GM03348 (cell line): ENCODE measurements at regions not wholly inside any gene's neighbourhood (a gene's known extent, or its start where the extent isn't known, plus 50 kb on each side); places are given as distances from the start of the nearest gene placed in this dataset.
"Not testable (repeated sequence)": the region's sequence is repeated elsewhere in the genome, so short reads cannot be mapped to it uniquely, and the experiment has no call there.

Experiments
- DNase-seq: peaks from one replicate; pipeline ENCODE4 v3.0.0; 2012; ENCODE audit warnings: low spot score

GRCh38 chr12:66775871-66776270 is 97.0 kb upstream of the GRIP1 start:
- DNase-seq = no peak

- DNase-seq = no peak
Measured at GRCh38 chr12:66776974-66777373, 98.1 kb upstream of the GRIP1 start.

DNA sequence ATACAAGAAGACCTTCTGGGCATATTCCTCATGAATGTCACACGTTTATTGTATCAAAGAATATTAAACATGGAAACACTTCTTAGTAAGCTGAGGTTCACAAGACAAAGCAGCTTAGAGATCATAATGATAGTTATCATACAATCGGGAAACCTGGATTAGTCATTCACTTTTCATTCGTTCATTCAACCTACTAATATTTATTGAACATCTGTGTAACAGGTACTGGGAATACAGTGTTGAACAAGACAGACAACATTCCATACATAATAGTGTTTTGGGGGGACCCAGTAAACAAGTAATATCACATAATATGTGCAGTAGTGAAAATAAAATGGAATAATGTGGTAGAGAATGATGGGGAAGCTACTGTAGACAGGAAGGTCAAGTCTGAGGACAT is 100.6 kb upstream of the GRIP1 start:
- no peak for DNase-seq

DNA sequence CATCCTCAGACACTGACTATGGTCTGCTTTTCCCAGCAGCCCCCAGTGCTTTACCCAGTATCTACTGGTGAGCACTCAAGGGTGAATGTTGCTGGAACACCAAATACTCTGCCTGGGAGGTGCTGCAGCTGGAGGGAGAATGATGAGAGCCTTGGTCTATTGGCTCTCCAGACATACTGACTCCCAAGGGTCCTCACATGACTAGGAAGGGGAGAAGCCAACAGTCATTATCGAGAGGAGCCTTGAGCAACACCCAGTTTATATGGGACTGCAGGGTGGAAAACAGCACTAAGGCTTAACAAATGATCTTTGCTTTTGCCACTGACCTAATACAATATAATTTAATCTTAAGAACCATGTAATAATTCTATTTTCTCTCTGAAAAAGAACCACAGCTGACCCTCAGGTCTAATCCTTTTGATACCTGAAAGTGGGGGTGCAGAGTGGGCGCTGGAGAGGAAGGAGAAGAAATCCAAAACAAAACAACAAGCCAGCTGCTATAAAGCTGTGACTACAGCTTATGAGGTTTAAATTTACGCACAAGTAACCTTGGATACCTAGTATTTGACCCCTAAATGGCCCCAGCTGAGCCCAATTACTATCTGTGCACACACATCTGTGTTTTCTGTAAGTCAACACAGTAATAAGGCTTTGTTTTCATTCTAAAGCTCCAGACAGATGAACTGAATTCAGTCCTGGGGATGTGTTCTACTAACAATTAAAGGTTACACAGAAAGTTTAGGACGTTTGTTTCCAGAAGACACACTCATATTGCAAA is 107.8 kb upstream of the GRIP1 start:
- no peak for DNase-seq

- DNase-seq = no peak
Measured at GRCh38 chr12:66799551-66799950, 120.7 kb upstream of the GRIP1 start.

- DNase-seq = no peak
Measured at GRCh38 chr12:66800046-66800445, 121.2 kb upstream of the GRIP1 start.

- no peak for DNase-seq
Measured at GRCh38 chr12:66803930-66804329, 125.1 kb upstream of the GRIP1 start.

DNA sequence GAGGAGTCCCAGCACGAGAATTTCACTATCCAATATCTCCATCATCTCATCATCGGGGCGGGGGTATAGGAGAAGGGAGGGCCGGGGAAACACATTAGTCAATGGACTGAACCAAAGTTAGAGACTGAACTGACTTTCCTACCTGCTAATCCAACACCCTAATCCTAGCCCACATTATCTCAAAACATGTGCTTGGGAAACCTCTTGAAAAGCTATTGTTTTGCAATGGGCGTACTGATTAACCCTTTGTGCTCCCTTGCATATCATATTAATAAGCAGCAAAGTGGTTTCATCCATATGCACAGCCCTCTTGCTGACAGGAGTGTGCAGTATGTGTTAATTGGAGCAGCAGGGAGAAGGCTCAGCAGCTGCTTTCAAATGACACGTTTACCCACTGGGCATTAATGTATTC is 125.7 kb upstream of the GRIP1 start:
- DNase-seq = no peak

DNA sequence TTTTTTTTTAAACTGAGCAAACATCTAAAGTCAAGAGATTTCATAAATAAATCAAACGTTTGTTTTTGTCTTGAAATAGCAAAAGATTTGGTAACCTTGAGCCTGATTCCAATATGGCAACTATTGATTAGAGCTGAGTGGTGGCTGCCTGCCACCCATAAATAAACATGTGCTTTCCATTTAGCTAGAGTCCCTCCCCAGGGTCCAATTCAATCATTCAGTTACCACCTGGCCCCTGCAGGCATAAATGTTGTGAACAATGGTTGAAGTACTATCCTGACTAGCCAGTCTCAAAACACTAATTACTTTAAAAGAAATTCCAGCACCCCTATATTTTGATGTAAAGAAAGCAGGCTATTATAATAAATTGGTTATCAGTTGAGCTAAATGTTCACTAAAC is 129.7 kb upstream of the GRIP1 start:
- DNase-seq = no peak

GRCh38 chr12:66813137-66813892 is 134.4 kb upstream of the GRIP1 start:
- DNase-seq = no peak

DNA sequence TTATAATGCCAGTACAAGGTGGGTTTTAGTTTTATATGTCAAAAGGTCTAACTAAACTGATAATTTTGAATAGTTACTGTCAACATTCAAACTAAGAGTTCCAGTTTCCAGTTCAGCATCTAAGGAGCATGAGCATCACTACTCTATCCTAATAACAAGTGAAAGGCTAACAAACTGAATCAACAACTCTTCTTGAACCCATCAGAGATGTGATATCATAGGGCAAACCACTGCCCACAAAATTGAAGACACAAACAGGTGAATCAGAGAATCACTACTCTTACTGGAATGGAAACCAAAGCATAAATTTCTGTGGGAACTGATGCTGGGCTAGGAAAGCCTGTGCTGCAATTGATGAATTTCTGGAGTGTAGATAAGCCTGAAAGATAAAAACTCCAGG is 140.7 kb upstream of the GRIP1 start:
- DNase-seq = no peak

DNA sequence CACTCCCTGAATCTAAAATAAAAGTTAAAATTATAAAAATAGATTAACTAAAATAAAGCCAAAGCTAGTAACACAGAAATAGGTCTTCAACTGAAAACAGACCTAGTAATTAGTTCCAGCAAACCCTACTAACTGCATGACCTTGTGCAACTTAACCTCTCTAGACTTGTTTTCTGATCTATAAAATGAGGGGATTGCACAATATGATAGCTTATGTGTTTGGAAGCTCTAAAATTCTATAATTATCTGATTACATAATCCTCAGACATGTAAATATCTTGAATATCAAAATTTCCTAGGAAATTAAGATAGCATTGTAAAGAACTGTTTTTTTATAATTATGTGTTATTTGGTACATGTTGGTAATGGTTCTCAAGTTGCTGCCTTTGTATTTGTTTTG is 144.1 kb upstream of the GRIP1 start:
- no peak for DNase-seq

DNA sequence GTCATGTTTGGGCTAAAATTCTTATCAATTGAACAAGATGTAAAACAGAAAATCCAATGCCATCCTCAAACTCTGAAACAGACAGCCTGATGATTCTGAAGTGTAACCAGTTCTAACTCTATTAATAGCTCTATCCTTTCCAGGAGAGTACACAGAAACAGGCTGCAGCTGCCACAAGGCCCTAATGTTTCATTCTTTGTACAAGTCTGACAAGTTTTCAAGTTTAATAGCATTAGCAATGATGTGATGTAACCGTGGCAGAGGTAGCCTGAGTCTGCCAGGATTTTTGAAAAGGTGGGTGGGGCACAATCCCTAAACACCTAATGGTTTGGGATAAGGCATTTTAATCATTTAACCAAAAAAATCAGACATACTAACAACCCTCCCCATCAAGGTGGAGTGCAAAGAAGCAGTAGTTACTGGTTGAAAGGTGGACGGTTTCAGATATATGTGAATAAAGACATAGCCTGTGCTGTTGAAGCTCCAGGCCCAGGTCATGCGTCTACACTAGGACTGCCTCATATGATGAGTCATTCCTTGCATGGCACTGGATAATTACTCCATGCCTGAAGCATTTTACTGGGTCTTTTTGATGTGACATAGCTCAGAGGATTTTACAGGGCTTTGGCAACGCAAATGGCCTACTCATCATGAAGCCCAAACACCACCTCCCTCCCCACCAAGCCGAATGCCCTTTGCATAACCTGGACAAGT is 145.1 kb upstream of the GRIP1 start:
- no peak for DNase-seq

DNA sequence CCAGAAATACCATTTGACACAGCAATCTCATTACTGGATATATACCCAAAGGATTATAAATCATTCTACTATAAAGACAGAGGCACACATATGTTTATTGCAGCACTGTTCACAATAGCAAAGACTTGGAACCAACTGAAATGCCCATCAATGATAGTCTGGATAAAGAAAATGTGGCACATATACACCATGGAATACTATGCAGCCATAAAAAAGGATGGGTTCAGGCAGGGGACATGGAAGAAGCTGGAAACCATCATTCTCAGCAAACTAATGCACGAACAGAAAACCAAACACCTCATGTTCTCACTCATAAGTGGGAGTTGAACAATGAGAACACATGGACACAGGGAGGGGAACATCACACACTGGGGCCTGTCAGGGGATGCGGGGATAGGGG is 147.0 kb upstream of the GRIP1 start:
- not testable (repeated sequence) for DNase-seq

GRCh38 chr12:66829660-66830325 is 150.9 kb upstream of the GRIP1 start:
- DNase-seq = no peak

GRCh38 chr12:66831495-66831894 is 152.6 kb upstream of the GRIP1 start:
- no peak for DNase-seq

- DNase-seq = no peak
Measured at GRCh38 chr12:66832997-66833396, 154.1 kb upstream of the GRIP1 start.

- no peak for DNase-seq
Measured at GRCh38 chr12:66836623-66837310, 157.9 kb upstream of the GRIP1 start.

- no peak for DNase-seq
Measured at GRCh38 chr12:66837311-66837627, 158.4 kb upstream of the GRIP1 start.

GRCh38 chr12:66838366-66838765 is 159.5 kb upstream of the GRIP1 start:
- no peak for DNase-seq

GRCh38 chr12:66848967-66849366 is 170.1 kb upstream of the GRIP1 start:
- no peak for DNase-seq

- DNase-seq = no peak
Measured at GRCh38 chr12:66851134-66851533, 172.3 kb upstream of the GRIP1 start.
